WTC11 (cell line): ENCODE measurements at regions not wholly inside any gene's neighbourhood (a gene's known extent, or its start where the extent isn't known, plus 50 kb on each side); places are given as distances from the start of the nearest gene placed in this dataset.

Source experiments
- ATAC-seq: fragments of 200-7000 bp; cut with Tn5 transposase; 2 replicates; pipeline ENCODE4 v1.10.0; 2021; ENCODE audit warnings: mild to moderate bottlenecking, moderate library complexity
- CTCF ChIA-PET: fragments of 300-600 bp; sonication (Branson Sonifier 250); formaldehyde crosslinking; loops from one replicate; lab custom pipeline; 2021; ENCODE audit warnings: antibody characterized with exemption; lab: Charles Lee
- POLR2A ChIA-PET: fragments of 350-600 bp; sonication (Branson Sonifier 250); formaldehyde crosslinking; loops from one replicate; lab custom pipeline; 2021; ENCODE audit warnings: antibody characterized with exemption; lab: Charles Lee
- DNase-seq: peaks from one replicate; pipeline ENCODE4 v3.0.0; 2021; ENCODE audit warnings: low spot score
- H3K27ac Mint-ChIP-seq: 2 replicates; pipeline ENCODE4 v1.8.0; 2021; ENCODE audit warnings: mixed read lengths
- H3K27me3 Mint-ChIP-seq: 2 replicates; pipeline ENCODE4 v1.8.0; 2021; ENCODE audit warnings: low read depth, mild to moderate bottlenecking, moderate library complexity, mixed read lengths
- H3K36me3 Mint-ChIP-seq: 2 replicates; pipeline ENCODE4 v1.8.0; 2021; ENCODE audit warnings: mixed read lengths
- H3K4me1 Mint-ChIP-seq: 2 replicates; pipeline ENCODE4 v1.8.0; 2022; ENCODE audit warnings: mixed read lengths
- H3K4me3 Mint-ChIP-seq: 2 replicates; pipeline ENCODE4 v1.8.0; 2021; ENCODE audit warnings: mild to moderate bottlenecking, moderate library complexity, mixed read lengths
- H3K9me3 Mint-ChIP-seq: 2 replicates; pipeline ENCODE4 v1.8.0; 2021; ENCODE audit warnings: mixed read lengths
- ATF1 ChIP-seq: sonication (generic); formaldehyde crosslinking; IDR thresholded peaks from 2 replicates; pipeline ENCODE4 v1.8.1; 2023; ENCODE audit warnings: mild to moderate bottlenecking, moderate library complexity, missing genetic modification reagents
- E2F5 ChIP-seq: sonication (generic); formaldehyde crosslinking; IDR thresholded peaks from 2 replicates; pipeline ENCODE4 v1.8.1; 2022; ENCODE audit warnings: mild to moderate bottlenecking, moderate library complexity, missing genetic modification reagents
- FOXP4 ChIP-seq: sonication (generic); formaldehyde crosslinking; IDR thresholded peaks from 2 replicates; pipeline ENCODE4 v1.8.0; 2022; ENCODE audit warnings: mild to moderate bottlenecking, missing genetic modification reagents
- JAZF1 ChIP-seq: fragments of 250-450 bp; sonication (Bioruptor Pico); IDR thresholded peaks from 2 replicates; pipeline ENCODE4 v1.9.0; 2021; ENCODE audit warnings: moderate library complexity, mild to moderate bottlenecking, inconsistent platforms
- JUN ChIP-seq: sonication (generic); formaldehyde crosslinking; IDR thresholded peaks from 2 replicates; pipeline ENCODE4 v1.8.0; 2023; ENCODE audit warnings: mild to moderate bottlenecking, missing genetic modification reagents
- PREB ChIP-seq: sonication (generic); formaldehyde crosslinking; IDR thresholded peaks from 2 replicates; pipeline ENCODE4 v1.8.1; 2022; ENCODE audit warnings: mild to moderate bottlenecking, missing genetic modification reagents, moderate library complexity, borderline replicate concordance
- STAT6 ChIP-seq: sonication (generic); formaldehyde crosslinking; conservative IDR thresholded peaks from 2 replicates; pipeline ENCODE4 v1.8.1; 2023; ENCODE audit warnings: mild to moderate bottlenecking, low read depth, missing genetic modification reagents, moderate library complexity
- USF1 ChIP-seq: sonication (generic); formaldehyde crosslinking; IDR thresholded peaks from 2 replicates; pipeline ENCODE4 v1.8.0; 2022; ENCODE audit warnings: mild to moderate bottlenecking, missing genetic modification reagents
- ZNF138 ChIP-seq: sonication (generic); formaldehyde crosslinking; conservative IDR thresholded peaks from 2 replicates; pipeline ENCODE4 v1.8.1; 2022; ENCODE audit warnings: mild to moderate bottlenecking, moderate library complexity, missing genetic modification reagents
- ZNF423 ChIP-seq: fragments of 250-450 bp; sonication (Bioruptor Pico); IDR thresholded peaks from 2 replicates; pipeline ENCODE4 v2.1.2; 2022; ENCODE audit warnings: mild to moderate bottlenecking, moderate library complexity
- ZNF512 ChIP-seq: sonication (generic); formaldehyde crosslinking; IDR thresholded peaks from 2 replicates; pipeline ENCODE4 v1.8.1; 2022; ENCODE audit warnings: missing genetic modification reagents, borderline replicate concordance
- ZNF532 ChIP-seq: fragments of 250-450 bp; sonication (Bioruptor Pico); IDR thresholded peaks from 2 replicates; pipeline ENCODE4 v1.9.0; 2021; ENCODE audit warnings: mild to moderate bottlenecking, borderline replicate concordance
- ZSCAN18 ChIP-seq: fragments of 250-450 bp; sonication (Bioruptor Pico); IDR thresholded peaks from 2 replicates; pipeline ENCODE4 v2.1.2; 2022; ENCODE audit warnings: mild to moderate bottlenecking, moderate library complexity

GRCh38 chr5:54611290-54611951 is 93.9 kb downstream of the SNX18 start (continued):
- TF ChIP-seq ZNF423 (CRISPR knock-in tag) (no peak), ATF1 (CRISPR knock-in tag) (no peak)

- no peak for TF ChIP-seq ZNF512 (CRISPR knock-in tag)
- Mint-ChIP-seq H3K27ac (no peak overlapping the region), H3K9me3 (peaks cover 8% of the 10 kb centered on the region), H3K27me3 (no peaks in the 10 kb centered on the region), H3K36me3 (peaks cover 5% of the 10 kb centered on the region), H3K4me1 (no peaks in the 10 kb centered on the region), H3K4me3 (no peak overlapping the region)
- DNase-seq (no peak), ATAC-seq (no peak)
- CTCF ChIA-PET: interaction anchor here (1.1 to 1.3 kb wide), 2 partner anchors 108 to 161 kb away, joined by 3 read pairs; no protein-coding TSS in a partner anchor
- POLR2A ChIA-PET: no interaction called here
Measured at GRCh38 chr5:54610197-54610944, 92.8 kb downstream of the SNX18 start.

GRCh38 chr5:54608423-54609085 is 91.0 kb downstream of the SNX18 start:
- ChIA-PET POLR2A (no interaction called here), CTCF (interaction anchor here (0.8 kb wide), 1 partner anchor 92 kb away, joined by 3 read pairs; no protein-coding TSS in a partner anchor)
- Mint-ChIP-seq H3K27me3 (no peaks in the 10 kb centered on the region), H3K27ac (no peak overlapping the region), H3K9me3 (peaks cover 8% of the 10 kb centered on the region), H3K36me3 (peaks cover 5% of the 10 kb centered on the region), H3K4me3 (no peak overlapping the region), H3K4me1 (no peaks in the 10 kb centered on the region)
- ATAC-seq (no peak), DNase-seq (no peak)
- TF ChIP-seq ZSCAN18: no peak
- TF ChIP-seq STAT6 (CRISPR knock-in tag): no peak
- TF ChIP-seq ZNF423 (CRISPR knock-in tag): no peak
- TF ChIP-seq USF1: no peak
- no peak for TF ChIP-seq ZNF138 (CRISPR knock-in tag)
- no peak for TF ChIP-seq JAZF1 (CRISPR knock-in tag)
- no peak for TF ChIP-seq PREB
- TF ChIP-seq E2F5 (CRISPR knock-in tag): no peak
- TF ChIP-seq FOXP4 (CRISPR knock-in tag): no peak
- no peak for TF ChIP-seq JUN (CRISPR knock-in tag)
- TF ChIP-seq ZNF532 (CRISPR knock-in tag): no peak
